Thyroid gland (tissue), 4 donors: ENCODE measurements at regions not wholly inside any gene's neighbourhood (a gene's known extent, or its start where the extent isn't known, plus 50 kb on each side); places are given as distances from the start of the nearest gene placed in this dataset.

Source experiments
- DNase-seq, 2 donors: peaks; one replicate each; pipeline ENCODE4 v3.0.0-alpha.2; 2019
- H3K27ac ChIP-seq, 3 donors: fragments of 200-600 bp; sonication (generic); 1 replicate in 2 of 3; 2 replicates in 1 of 3; pipeline ENCODE4 v1.5.1; 2016 to 2019; ENCODE audit warnings: mild to moderate bottlenecking in 1 of 3, moderate library complexity in 1 of 3
- H3K27me3 ChIP-seq: fragments of 200-600 bp; sonication (generic); one replicate; pipeline ENCODE4 v1.5.1; 2019
- H3K36me3 ChIP-seq, 2 donors: fragments of 200-600 bp; sonication (generic); one replicate each; pipeline ENCODE4 v1.5.1; 2016 to 2019
- H3K4me1 ChIP-seq, 2 donors: fragments of 200-600 bp; sonication (generic); one replicate each; pipeline ENCODE4 v1.5.1; 2017 to 2019
- H3K4me3 ChIP-seq, 3 donors: fragments of 200-600 bp; sonication (generic); replicated peaks in 1 of 3; 1 replicate in 2 of 3; 2 replicates in 1 of 3; pipeline ENCODE4 v1.5.1; 2016; ENCODE audit warnings: mild to moderate bottlenecking in 1 of 3
- H3K9me3 ChIP-seq: fragments of 200-600 bp; sonication (generic); one replicate; pipeline ENCODE4 v1.5.1; 2017
- POLR2A ChIP-seq, 2 donors: fragments of 450-650 bp; IDR thresholded peaks; one replicate each; pipeline ENCODE4 v1.6.1; 2017; ENCODE audit warnings: antibody characterized with exemption in 2 of 2, mild to moderate bottlenecking in 2 of 2, moderate library complexity in 1 of 2
- WGBS, 2 donors: methylation state at CpG; one replicate each; pipeline ENCODE4 v1.1.5; 2017; 5-methylcytosine and 5-hydroxymethylcytosine counted together
- intact Hi-C: fragments of 100-400 bp; cut with DNase I; formaldehyde crosslinking; loops from one replicate; pipeline ENCODE4 v1.15.1; 2023
- TF ChIP-seq, protein P1 (sequence below), 6 experiments: fragments of 200-600 bp in 3 of 6; fragments of 450-650 bp in 3 of 6; sonication (generic) in 3 of 6; IDR thresholded peaks; one replicate each; pipeline ENCODE4 v1.5.1; 2016 to 2019; ENCODE audit warnings: antibody characterized with exemption in 6 of 6, mild to moderate bottlenecking in 2 of 6, inconsistent platforms in 1 of 6, moderate library complexity in 1 of 6

- Histone ChIP-seq H3K27me3 (no peaks in the 10 kb centered on the region), H3K4me1 (peaks cover 4% of the 10 kb centered on the region in 2 donors), H3K4me3 (no peak overlapping the region), H3K36me3 (no peaks in the 10 kb centered on the region), H3K27ac (no peak overlapping the region), H3K9me3 (no peaks in the 10 kb centered on the region)
- DNase-seq, result peak; percentile 55 to 63
- 19 to 21% methylated on average over 7 of the region's 7 CpGs for WGBS, 2 donors
- TF ChIP-seq, protein P1, sequence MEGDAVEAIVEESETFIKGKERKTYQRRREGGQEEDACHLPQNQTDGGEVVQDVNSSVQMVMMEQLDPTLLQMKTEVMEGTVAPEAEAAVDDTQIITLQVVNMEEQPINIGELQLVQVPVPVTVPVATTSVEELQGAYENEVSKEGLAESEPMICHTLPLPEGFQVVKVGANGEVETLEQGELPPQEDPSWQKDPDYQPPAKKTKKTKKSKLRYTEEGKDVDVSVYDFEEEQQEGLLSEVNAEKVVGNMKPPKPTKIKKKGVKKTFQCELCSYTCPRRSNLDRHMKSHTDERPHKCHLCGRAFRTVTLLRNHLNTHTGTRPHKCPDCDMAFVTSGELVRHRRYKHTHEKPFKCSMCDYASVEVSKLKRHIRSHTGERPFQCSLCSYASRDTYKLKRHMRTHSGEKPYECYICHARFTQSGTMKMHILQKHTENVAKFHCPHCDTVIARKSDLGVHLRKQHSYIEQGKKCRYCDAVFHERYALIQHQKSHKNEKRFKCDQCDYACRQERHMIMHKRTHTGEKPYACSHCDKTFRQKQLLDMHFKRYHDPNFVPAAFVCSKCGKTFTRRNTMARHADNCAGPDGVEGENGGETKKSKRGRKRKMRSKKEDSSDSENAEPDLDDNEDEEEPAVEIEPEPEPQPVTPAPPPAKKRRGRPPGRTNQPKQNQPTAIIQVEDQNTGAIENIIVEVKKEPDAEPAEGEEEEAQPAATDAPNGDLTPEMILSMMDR (IDR thresholded peaks at IDR 0.05), result no peak
- TF ChIP-seq POLR2A (IDR thresholded peaks at IDR 0.05), result no peak
- intact Hi-C loops, result no loop called here
Observed at GRCh38 chr12:4118017-4118510, 155.5 kb upstream of the CCND2 start.

GRCh38 chr12:4117386-4118016 lies 156.1 kb upstream of the CCND2 start:
- H3K27ac ChIP-seq, result no peak overlapping the region
- no peak overlapping the region for H3K4me3 ChIP-seq
- no peaks in the 10 kb centered on the region for H3K36me3 ChIP-seq
- no peak for DNase-seq
- TF ChIP-seq, protein P1 (IDR thresholded peaks at IDR 0.05), result no peak
- no peak for TF ChIP-seq POLR2A (IDR thresholded peaks at IDR 0.05)
- 77 to 85% methylated on average over 11 to 12 of the region's 12 CpGs for WGBS, 2 donors
- intact Hi-C loops, result no loop called here
- H3K27me3 ChIP-seq, result no peaks in the 10 kb centered on the region
- H3K4me1 ChIP-seq, result peaks cover 4% of the 10 kb centered on the region in 2 donors
- H3K9me3 ChIP-seq, result no peaks in the 10 kb centered on the region

DNA sequence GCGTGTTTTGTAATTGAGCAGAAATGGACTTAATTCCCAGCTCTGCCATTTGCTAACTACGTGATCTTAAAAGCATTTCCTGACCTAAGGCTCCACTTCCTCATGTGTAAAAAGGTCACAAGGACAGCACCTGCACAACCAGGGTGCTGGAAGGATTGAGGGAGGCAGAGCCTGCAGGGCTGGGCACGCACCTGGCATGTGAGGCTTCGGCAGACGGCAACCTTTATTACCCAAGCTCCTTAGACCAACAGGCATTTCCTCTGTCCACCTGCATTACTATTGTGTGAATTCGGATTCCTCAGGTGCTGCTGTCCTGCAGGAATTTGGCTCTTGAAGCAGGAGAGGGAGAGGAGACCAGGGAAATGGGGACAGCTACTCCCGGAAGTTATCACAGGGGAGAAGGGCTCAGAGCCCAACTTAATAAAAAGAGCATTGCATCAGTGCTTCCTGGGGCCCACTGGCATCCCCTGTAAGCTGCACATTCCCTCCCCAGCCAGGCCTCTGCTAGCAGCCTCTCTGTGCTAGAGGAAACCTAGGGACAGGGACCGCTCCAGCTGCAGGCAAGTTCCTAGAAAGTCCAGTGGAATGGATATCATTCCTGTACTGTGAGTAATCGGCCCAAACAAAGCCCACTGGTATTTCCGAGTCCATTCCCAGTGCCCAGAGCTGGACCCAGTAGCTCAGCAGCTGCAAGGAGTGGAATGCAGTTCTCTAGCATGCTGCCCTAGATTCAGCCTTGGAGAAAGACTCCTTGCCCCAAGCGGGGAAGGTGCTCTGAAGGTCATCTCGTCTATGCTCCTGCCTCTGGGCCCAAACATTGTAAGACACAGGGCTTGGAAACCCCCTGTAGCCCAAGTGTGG lies 157.1 kb upstream of the CCND2 start:
- Histone ChIP-seq H3K4me1 (peaks cover 4% of the 10 kb centered on the region in 2 donors), H3K27me3 (no peaks in the 10 kb centered on the region), H3K4me3 (no peak overlapping the region), H3K36me3 (no peaks in the 10 kb centered on the region), H3K9me3 (no peaks in the 10 kb centered on the region), H3K27ac (no peak overlapping the region)
- DNase-seq, result no peak
- 70 to 71% methylated on average over 10 to 12 of the region's 12 CpGs for WGBS, 2 donors
- TF ChIP-seq POLR2A (IDR thresholded peaks at IDR 0.05), result no peak
- TF ChIP-seq, protein P1 (IDR thresholded peaks at IDR 0.05), result no peak
- intact Hi-C loops, result no loop called here

DNA sequence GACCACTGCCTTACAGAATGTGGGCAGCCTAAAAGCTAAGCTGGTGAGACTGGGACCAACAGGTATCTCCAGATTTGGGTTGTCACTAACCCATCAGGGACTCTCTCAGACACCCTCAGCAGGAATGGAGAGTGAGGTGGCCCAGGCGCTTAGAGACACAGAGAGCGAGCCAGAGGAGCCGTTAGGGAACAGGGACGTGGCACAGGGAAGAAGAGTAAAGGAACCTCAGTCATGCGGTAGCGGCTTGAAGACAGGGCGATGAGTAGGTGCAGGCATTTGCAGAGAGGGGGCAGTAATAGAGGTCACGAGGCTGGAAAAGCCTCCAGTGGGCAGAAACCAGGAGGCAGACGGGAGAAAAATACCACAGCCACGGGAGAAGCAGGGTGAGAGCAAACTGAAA lies 158.0 kb upstream of the CCND2 start:
- Histone ChIP-seq H3K4me3 (no peak overlapping the region), H3K27ac (no peak overlapping the region), H3K36me3 (no peaks in the 10 kb centered on the region), H3K4me1 (peaks cover 4% of the 10 kb centered on the region in 2 donors), H3K9me3 (no peaks in the 10 kb centered on the region), H3K27me3 (peaks cover 4% of the 10 kb centered on the region)
- TF ChIP-seq POLR2A (IDR thresholded peaks at IDR 0.05), result no peak
- TF ChIP-seq, protein P1 (IDR thresholded peaks at IDR 0.05), result no peak
- DNase-seq, result no peak
- intact Hi-C loops, result no loop called here
- WGBS, 2 donors, result 47 to 58% methylated on average over 10 of the region's 10 CpGs

DNA sequence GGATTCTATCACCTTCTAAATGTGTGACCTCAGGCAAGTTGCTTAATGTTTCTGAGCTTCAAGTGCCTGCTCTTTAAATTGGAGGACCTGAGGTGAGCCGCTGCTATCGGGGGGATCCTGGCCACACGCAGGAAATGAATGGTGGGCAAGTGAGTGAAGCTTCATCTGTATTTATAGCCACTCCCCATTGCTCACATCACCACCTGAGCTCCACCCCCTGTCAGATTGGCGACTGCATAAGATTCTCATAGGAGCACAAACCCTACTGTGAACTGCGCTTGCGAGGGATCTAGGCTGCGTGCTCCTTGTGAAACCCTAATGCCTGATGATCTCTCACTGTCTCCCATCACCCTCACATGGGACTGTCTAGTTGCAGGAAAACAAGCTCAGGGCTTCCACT lies 158.6 kb upstream of the CCND2 start:
- no peaks in the 10 kb centered on the region for H3K36me3 ChIP-seq
- H3K4me3 ChIP-seq, result no peak overlapping the region
- intact Hi-C loops, result loop anchor here (5.0 kb wide), 1 partner anchor 147 kb away; no protein-coding TSS in a partner anchor
- DNase-seq, result no peak
- 66 to 67% methylated on average over 7 of the region's 7 CpGs for WGBS, 2 donors
- H3K4me1 ChIP-seq, result peaks cover 4% of the 10 kb centered on the region in 2 donors
- H3K27me3 ChIP-seq, result peaks cover 4% of the 10 kb centered on the region
- TF ChIP-seq, protein P1 (IDR thresholded peaks at IDR 0.05), result no peak
- no peak for TF ChIP-seq POLR2A (IDR thresholded peaks at IDR 0.05)
- no peaks in the 10 kb centered on the region for H3K9me3 ChIP-seq
- H3K27ac ChIP-seq, result no peak overlapping the region
